ENCODE measurements at regions not wholly inside any gene's neighbourhood (a gene's known extent, or its start where the extent isn't known, plus 50 kb on each side); places are given as distances from the start of the nearest gene placed in this dataset.
"Not testable (repeated sequence)": the region's sequence is repeated elsewhere in the genome, so short reads cannot be mapped to it uniquely, and the experiment has no call there.

GRCh38 chr11:34731603-34732002 lies 110.7 kb downstream of the EHF start:
- H3K27ac ChIP-seq (ENCODE audit: low read depth, low read length): no peak overlapping the region
- no peaks in the 10 kb centered on the region for H3K4me1 ChIP-seq (ENCODE audit: control insufficient read depth, insufficient read depth, low read length)
- no peaks in the 10 kb centered on the region for H3K27me3 ChIP-seq (ENCODE audit: control insufficient read depth, insufficient read depth, low read length)
- peaks cover 8% of the 10 kb centered on the region for H3K9me3 ChIP-seq (ENCODE audit: control insufficient read depth, insufficient read depth, low read depth, low read length)
- H3K36me3 ChIP-seq (ENCODE audit: control insufficient read depth, insufficient read depth, low read length): peaks cover 11% of the 10 kb centered on the region
- H3K9ac ChIP-seq (ENCODE audit: low read length): no peak overlapping the region
- no peak overlapping the region for H3K4me3 ChIP-seq (ENCODE audit: low read depth, low read length)

- Histone ChIP-seq H3K9me3 (ENCODE audit: control insufficient read depth, insufficient read depth, low read depth, low read length) (0 out of 2 replicates have a peak, but pooled peaks cover 4% of the 10 kb centered on the region), H3K4me3 (ENCODE audit: low read depth, low read length) (no peak overlapping the region), H3K4me1 (ENCODE audit: control insufficient read depth, insufficient read depth, low read length) (no peaks in the 10 kb centered on the region), H3K36me3 (ENCODE audit: control insufficient read depth, insufficient read depth, low read length) (peaks cover 2% of the 10 kb centered on the region), H3K27me3 (ENCODE audit: control insufficient read depth, insufficient read depth, low read length) (no peaks in the 10 kb centered on the region), H3K27ac (ENCODE audit: low read depth, low read length) (no peak overlapping the region), H3K9ac (ENCODE audit: low read length) (no peak overlapping the region)
Measured at GRCh38 chr11:34730544-34731295, 109.8 kb downstream of the EHF start.

DNA sequence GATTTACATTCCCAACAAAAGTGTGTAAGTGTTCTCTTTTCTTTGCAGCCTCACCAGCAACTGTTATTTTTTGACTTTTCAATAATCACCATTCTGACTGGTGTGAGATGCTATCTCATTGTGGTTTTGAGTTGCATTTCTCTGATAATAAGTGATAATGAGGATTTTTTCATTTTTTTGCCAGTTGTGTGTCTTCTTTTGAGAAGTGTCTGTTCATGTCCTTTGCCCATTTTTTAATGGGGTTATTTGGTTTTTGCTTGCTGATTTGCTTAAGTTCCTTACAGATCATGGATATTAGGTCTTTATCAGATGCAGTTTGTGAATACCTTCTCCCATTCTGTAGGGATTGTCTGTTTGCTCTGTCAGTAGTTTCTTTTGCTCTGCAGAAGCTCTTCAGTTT lies 107.7 kb downstream of the EHF start:
- Histone ChIP-seq H3K36me3 (ENCODE audit: control insufficient read depth, insufficient read depth, low read length) (no peaks in the 10 kb centered on the region; the same call in 1 of the 2 replicates), H3K4me3 (ENCODE audit: low read depth, low read length) (no peak overlapping the region), H3K27ac (ENCODE audit: low read depth, low read length) (no peak overlapping the region), H3K27me3 (ENCODE audit: control insufficient read depth, insufficient read depth, low read length) (no peaks in the 10 kb centered on the region), H3K9me3 (ENCODE audit: control insufficient read depth, insufficient read depth, low read depth, low read length) (no peaks in the 10 kb centered on the region), H3K9ac (ENCODE audit: low read length) (no peak overlapping the region), H3K4me1 (ENCODE audit: control insufficient read depth, insufficient read depth, low read length) (no peaks in the 10 kb centered on the region)

- Histone ChIP-seq H3K4me3 (ENCODE audit: low read depth, low read length) (no peak overlapping the region), H3K36me3 (ENCODE audit: control insufficient read depth, insufficient read depth, low read length) (peaks cover under 1% of the 10 kb centered on the region), H3K9ac (ENCODE audit: low read length) (no peak overlapping the region)
Measured at GRCh38 chr11:34727228-34727737, 106.4 kb downstream of the EHF start.

DNA sequence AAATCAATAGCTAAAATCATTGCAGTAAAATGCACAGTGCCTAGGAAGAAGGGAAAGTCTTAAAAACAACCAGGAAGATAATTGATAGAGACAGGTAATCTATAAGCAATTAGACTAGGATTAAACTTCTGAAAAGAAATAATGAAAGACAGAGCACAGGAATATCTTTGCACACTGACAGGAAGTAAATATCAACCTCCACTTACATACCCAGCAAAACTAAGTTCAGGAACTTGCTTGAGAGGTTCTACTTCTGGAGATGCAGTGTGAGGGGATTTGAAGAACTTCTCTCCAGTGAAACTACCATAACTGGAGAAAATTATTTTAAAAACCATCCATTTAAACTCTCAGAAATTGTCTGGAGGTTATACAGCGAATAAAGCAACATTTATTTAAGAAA lies 104.1 kb downstream of the EHF start:
- Histone ChIP-seq H3K27me3 (ENCODE audit: control insufficient read depth, insufficient read depth, low read length) (no peaks in the 10 kb centered on the region), H3K9ac (ENCODE audit: low read length) (no peak overlapping the region), H3K9me3 (ENCODE audit: control insufficient read depth, insufficient read depth, low read depth, low read length) (no peaks in the 10 kb centered on the region), H3K36me3 (ENCODE audit: control insufficient read depth, insufficient read depth, low read length) (peaks cover 13% of the 10 kb centered on the region), H3K4me3 (ENCODE audit: low read depth, low read length) (no peak overlapping the region), H3K4me1 (ENCODE audit: control insufficient read depth, insufficient read depth, low read length) (no peaks in the 10 kb centered on the region), H3K27ac (ENCODE audit: low read depth, low read length) (no peak overlapping the region)

More at GRCh38 chr11:34727228-34727737, 106.4 kb downstream of the EHF start:
- H3K27ac ChIP-seq (ENCODE audit: low read depth, low read length): no peak overlapping the region
- no peaks in the 10 kb centered on the region for H3K9me3 ChIP-seq (ENCODE audit: control insufficient read depth, insufficient read depth, low read depth, low read length)
- no peaks in the 10 kb centered on the region for H3K4me1 ChIP-seq (ENCODE audit: control insufficient read depth, insufficient read depth, low read length)
- H3K27me3 ChIP-seq (ENCODE audit: control insufficient read depth, insufficient read depth, low read length): no peaks in the 10 kb centered on the region

DNA sequence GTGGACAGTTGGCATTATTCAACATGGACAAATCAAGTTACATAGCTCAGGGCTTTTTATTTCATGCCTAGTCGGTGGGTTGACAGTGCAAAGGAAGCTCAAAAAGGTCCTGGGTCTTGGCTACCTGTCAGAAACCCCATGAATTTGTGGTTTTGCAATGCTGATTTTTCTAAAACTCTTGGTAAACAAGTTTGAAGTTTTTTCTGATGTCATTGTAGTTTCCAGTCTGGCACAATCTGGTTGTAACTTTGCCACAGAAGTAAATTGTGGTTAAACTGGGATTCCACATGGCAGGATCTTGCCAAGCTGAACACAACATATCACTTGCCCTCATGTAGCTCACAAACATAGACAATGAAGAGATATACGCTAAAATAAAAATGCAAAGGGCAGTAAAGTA lies 100.8 kb downstream of the EHF start:
- Histone ChIP-seq H3K4me1 (ENCODE audit: control insufficient read depth, insufficient read depth, low read length) (no peaks in the 10 kb centered on the region), H3K4me3 (ENCODE audit: low read depth, low read length) (no peak overlapping the region), H3K36me3 (ENCODE audit: control insufficient read depth, insufficient read depth, low read length) (peaks cover 25% of the 10 kb centered on the region), H3K9me3 (ENCODE audit: control insufficient read depth, insufficient read depth, low read depth, low read length) (no peaks in the 10 kb centered on the region), H3K27ac (ENCODE audit: low read depth, low read length) (no peak overlapping the region), H3K9ac (ENCODE audit: low read length) (no peak overlapping the region), H3K27me3 (ENCODE audit: control insufficient read depth, insufficient read depth, low read length) (no peaks in the 10 kb centered on the region)

GRCh38 chr11:34719303-34719848 lies 98.5 kb downstream of the EHF start:
- Histone ChIP-seq H3K4me3 (ENCODE audit: low read depth, low read length) (no peak overlapping the region), H3K9me3 (ENCODE audit: control insufficient read depth, insufficient read depth, low read depth, low read length) (no peaks in the 10 kb centered on the region), H3K4me1 (ENCODE audit: control insufficient read depth, insufficient read depth, low read length) (no peaks in the 10 kb centered on the region), H3K27ac (ENCODE audit: low read depth, low read length) (no peak overlapping the region), H3K27me3 (ENCODE audit: control insufficient read depth, insufficient read depth, low read length) (no peaks in the 10 kb centered on the region), H3K36me3 (ENCODE audit: control insufficient read depth, insufficient read depth, low read length) (peaks cover 40% of the 10 kb centered on the region), H3K9ac (ENCODE audit: low read length) (no peak overlapping the region)

- H3K9me3 ChIP-seq (ENCODE audit: control insufficient read depth, insufficient read depth, low read depth, low read length): peaks cover 39% of the 10 kb centered on the region
- H3K4me3 ChIP-seq (ENCODE audit: low read depth, low read length); H3K27ac ChIP-seq (ENCODE audit: low read depth, low read length); H3K27me3 ChIP-seq (ENCODE audit: control insufficient read depth, insufficient read depth, low read length); H3K4me1 ChIP-seq (ENCODE audit: control insufficient read depth, insufficient read depth, low read length); H3K9ac ChIP-seq (ENCODE audit: low read length): not testable (repeated sequence)
- peaks cover 52% of the 10 kb centered on the region for H3K36me3 ChIP-seq (ENCODE audit: control insufficient read depth, insufficient read depth, low read length)
Measured at GRCh38 chr11:34713631-34714030, 92.7 kb downstream of the EHF start.

Data from HUES6 (cell line).